ENCODE measurements at regions not wholly inside any gene's neighbourhood (a gene's known extent, or its start where the extent isn't known, plus 50 kb on each side); places are given as distances from the start of the nearest gene placed in this dataset.

DNA sequence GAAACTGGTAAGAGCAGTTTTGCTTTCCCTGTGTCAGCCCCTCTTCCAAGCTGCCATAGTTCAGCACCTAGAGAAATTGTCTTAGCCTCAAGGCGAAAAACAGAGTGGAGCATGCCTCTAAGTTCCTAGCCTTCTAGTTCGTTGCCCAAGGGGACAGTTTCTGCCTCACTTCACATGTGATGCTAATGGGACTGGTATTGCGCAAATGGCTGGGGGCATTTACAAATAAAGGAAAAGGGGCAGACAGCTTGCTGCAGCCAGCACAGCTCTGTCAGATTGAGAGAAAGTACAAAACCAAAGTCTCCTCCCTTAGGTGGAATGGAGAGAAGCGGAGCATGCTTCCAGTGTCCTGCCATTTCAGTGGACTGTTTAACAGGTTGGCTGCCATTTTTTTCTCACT, 567.7 kb downstream of the ETV1 start:
- H3K27ac Mint-ChIP-seq = no peak overlapping the region

DNA sequence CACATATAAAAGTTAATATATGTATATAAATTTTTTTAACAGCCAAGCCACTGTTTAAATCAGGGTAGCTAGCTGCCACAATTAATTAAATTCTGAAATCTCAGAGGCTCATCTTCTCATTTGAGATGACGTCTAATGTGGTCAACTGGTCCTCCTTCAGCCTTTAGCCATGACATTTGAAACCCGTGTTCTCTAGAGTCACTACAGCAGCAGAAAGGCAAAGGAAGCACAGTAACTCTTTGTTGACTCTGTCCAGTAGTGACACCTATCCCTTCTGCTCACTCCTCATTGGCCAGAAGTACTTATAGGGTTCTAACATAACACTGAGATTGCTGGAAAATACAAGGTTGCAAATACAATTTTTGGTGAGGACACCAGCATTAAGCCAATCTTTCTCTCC, 555.5 kb downstream of the ETV1 start:
- no peak overlapping the region for H3K27ac Mint-ChIP-seq
- H3K36me3 Mint-ChIP-seq (ENCODE audit: insufficient read depth) = no peaks in the 10 kb centered on the region

More for the DNA sequence above, 567.7 kb downstream of the ETV1 start:
- H3K4me1 Mint-ChIP-seq (ENCODE audit: low read depth in 2 of 2) = no peaks in the 10 kb centered on the region
- no peak for DNase-seq
- peaks cover 4% of the 10 kb centered on the region for H3K36me3 Mint-ChIP-seq (ENCODE audit: insufficient read depth)
- no peaks in the 10 kb centered on the region for H3K27me3 Mint-ChIP-seq
- no peak for ATAC-seq (replicated peaks)
- no peak overlapping the region for H3K4me3 Mint-ChIP-seq
- no peaks in the 10 kb centered on the region for H3K9me3 Mint-ChIP-seq

DNA sequence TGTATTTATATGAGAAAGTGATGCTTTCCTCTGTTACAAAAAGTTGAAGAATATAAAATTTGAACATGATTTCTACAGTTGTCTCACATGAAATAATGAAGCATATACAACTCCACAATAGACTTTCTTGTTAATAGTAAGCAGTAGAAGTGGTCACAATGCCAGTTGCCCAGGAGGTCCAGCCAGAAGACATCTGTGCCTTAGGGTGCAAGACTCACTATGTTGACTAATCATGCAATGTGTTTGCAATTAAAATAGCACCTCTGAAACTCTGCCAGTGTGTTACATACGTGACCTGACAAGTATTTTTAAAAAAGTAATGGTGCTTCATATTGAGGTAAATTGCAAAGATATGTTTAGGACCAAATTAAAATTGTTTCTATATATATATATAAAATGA, 547.2 kb downstream of the ETV1 start:
- Mint-ChIP-seq H3K36me3 (ENCODE audit: insufficient read depth) (no peaks in the 10 kb centered on the region), H3K9me3 (peaks cover 0 to 4% of the 10 kb centered on the region in 2 donors), H3K27ac (no peak overlapping the region), H3K27me3 (peaks cover 0 to 5% of the 10 kb centered on the region in 2 donors), H3K4me1 (ENCODE audit: low read depth in 2 of 2) (no peaks in the 10 kb centered on the region), H3K4me3 (no peak overlapping the region)
- ATAC-seq (replicated peaks) = no peak
- DNase-seq = no peak

More for the DNA sequence above, 555.5 kb downstream of the ETV1 start:
- no peak for DNase-seq
- Mint-ChIP-seq H3K4me3 (no peak overlapping the region), H3K4me1 (ENCODE audit: low read depth in 2 of 2) (no peaks in the 10 kb centered on the region), H3K27me3 (no peaks in the 10 kb centered on the region), H3K9me3 (no peaks in the 10 kb centered on the region)
- ATAC-seq (replicated peaks) = no peak

DNA sequence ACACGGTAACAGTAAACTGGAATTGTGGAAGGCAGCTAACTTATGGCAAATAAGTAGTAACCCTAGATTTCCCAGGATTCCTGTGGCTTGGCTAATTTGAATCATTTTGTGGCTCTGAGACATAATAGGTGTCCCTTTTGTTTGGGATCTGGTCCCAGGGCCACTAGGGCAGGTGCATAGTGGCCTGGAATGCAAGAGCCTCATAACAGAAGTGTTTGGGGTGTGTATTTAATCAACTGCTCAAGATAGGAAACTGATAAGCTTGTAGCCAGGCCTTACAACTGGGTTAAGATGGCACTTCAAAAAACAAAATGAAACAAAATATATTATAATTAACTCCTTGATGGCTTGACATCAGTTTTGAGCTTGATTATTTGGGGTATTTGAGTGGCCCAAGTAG, 541.8 kb downstream of the ETV1 start:
- no peak for ATAC-seq (replicated peaks)
- H3K36me3 Mint-ChIP-seq (ENCODE audit: insufficient read depth) = no peaks in the 10 kb centered on the region
- peaks cover 0 to 5% of the 10 kb centered on the region in 2 donors for H3K27me3 Mint-ChIP-seq
- H3K27ac Mint-ChIP-seq = no peak overlapping the region
- DNase-seq = no peak
- no peaks in the 10 kb centered on the region for H3K4me1 Mint-ChIP-seq (ENCODE audit: low read depth in 2 of 2)
- H3K4me3 Mint-ChIP-seq = no peak overlapping the region
- H3K9me3 Mint-ChIP-seq = peaks cover 0 to 5% of the 10 kb centered on the region in 2 donors

DNA sequence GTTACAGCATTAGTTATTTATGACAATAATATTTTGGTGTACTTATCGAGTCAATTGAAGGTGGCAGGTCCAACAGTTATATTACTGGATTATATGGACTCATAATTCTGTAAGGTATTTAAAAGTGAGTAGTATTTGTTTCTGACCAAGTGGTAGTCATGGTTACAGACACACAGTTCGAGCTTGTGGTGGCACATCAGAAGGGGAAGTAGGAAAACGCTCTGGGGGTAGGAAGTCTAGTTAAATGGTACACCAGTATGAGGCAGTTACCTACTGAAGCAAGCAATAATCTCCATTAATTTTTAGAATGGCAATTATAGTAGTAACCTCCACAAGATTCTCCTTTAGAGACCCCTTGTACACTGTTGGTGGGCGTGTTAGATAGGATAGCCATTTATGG, 541.2 kb downstream of the ETV1 start:
- ATAC-seq (replicated peaks) (no peak), DNase-seq (no peak)
- H3K36me3 Mint-ChIP-seq (ENCODE audit: insufficient read depth) = no peaks in the 10 kb centered on the region
- H3K27me3 Mint-ChIP-seq = peaks cover 0 to 5% of the 10 kb centered on the region in 2 donors
- H3K27ac Mint-ChIP-seq = no peak overlapping the region
- no peak overlapping the region for H3K4me3 Mint-ChIP-seq
- H3K4me1 Mint-ChIP-seq (ENCODE audit: low read depth in 2 of 2) = no peaks in the 10 kb centered on the region
- peaks cover 0 to 5% of the 10 kb centered on the region in 2 donors for H3K9me3 Mint-ChIP-seq

DNA sequence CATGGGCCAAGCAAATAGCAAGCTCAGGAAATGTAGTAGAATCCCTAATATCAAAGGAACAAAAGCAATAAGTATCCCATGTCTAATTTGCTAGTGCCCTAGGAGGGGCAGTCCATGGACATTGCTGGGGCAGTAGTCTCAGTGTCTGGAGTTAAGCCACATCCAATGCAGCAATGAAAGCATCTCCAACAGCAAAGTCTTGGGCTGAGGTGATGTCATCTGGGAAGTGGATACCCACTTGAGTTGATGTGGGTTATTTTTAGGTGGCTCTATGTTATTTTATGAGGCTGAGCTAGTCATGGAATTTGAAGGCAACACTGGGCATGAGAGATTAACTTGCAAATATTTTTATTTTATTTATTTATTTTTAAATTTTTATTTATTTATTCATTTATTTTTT, 540.0 kb downstream of the ETV1 start:
- no peaks in the 10 kb centered on the region for H3K36me3 Mint-ChIP-seq (ENCODE audit: insufficient read depth)
- no peak for ATAC-seq (replicated peaks)
- no peak overlapping the region for H3K27ac Mint-ChIP-seq
- peaks cover 0 to 5% of the 10 kb centered on the region in 2 donors for H3K27me3 Mint-ChIP-seq
- peaks cover 0 to 5% of the 10 kb centered on the region in 2 donors for H3K9me3 Mint-ChIP-seq
- H3K4me3 Mint-ChIP-seq = no peak overlapping the region
- no peak for DNase-seq
- H3K4me1 Mint-ChIP-seq (ENCODE audit: low read depth in 2 of 2) = no peaks in the 10 kb centered on the region

DNA sequence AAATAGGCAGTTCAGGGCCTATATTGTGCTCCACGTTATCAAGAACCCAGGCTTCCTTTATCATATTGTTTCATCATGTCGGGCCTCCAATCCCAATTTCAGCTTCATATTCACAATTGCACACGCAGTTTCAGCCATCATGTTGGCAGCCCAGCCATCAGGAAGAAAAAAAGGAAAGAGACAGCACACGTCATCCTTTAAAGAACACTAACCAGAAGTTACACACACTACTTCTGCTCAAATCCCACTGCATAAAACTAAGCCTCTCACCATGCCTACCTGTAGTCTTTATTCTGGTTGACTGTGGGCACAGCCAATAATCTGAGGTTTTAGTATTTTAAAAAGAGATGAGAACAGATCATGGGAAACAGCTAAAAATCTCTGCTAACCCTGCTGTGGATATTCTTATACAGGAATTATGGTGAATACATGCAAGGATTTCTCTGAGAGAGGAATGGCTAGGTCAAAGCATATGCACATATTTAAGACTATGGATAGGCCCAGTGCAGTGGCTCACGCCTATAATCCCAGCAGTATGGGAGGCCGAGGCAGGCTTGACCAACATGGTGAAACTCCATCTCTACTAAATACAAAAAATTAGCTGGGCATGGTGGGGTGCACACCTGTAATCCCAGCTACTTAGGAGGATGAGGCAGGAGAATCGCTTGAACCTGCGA, 534.4 kb downstream of the ETV1 start:
- Mint-ChIP-seq H3K27ac (no peak overlapping the region), H3K4me1 (ENCODE audit: low read depth in 2 of 2) (no peaks in the 10 kb centered on the region), H3K27me3 (no peaks in the 10 kb centered on the region), H3K36me3 (ENCODE audit: insufficient read depth) (no peaks in the 10 kb centered on the region), H3K9me3 (peaks cover 0 to 3% of the 10 kb centered on the region in 2 donors), H3K4me3 (no peak overlapping the region)
- DNase-seq (no peak), ATAC-seq (replicated peaks) (no peak)

DNA sequence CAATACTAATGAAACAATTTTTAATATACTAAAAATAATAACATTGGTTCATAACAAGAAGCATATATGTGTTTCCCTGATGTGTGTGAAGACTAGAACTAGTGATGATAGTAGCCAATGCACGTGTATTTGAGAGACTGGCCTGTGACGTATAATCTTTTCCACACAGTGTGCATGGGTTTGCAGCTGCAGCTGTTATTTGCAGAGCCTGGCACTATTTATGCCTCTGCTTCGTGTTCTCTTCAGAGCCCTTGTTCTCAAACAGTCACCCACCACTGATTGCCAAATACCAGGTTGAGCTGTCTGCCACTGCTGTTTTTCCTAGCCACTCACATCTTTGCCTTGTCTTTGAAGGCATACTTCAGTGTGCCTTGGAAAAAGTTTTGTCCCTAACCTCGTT, 531.7 kb downstream of the ETV1 start:
- Mint-ChIP-seq H3K9me3 (no peaks in the 10 kb centered on the region), H3K27ac (no peak overlapping the region), H3K27me3 (peaks cover 0 to 1% of the 10 kb centered on the region in 2 donors), H3K4me3 (no peak overlapping the region), H3K36me3 (ENCODE audit: insufficient read depth) (no peaks in the 10 kb centered on the region), H3K4me1 (ENCODE audit: low read depth in 2 of 2) (no peaks in the 10 kb centered on the region)
- ATAC-seq (replicated peaks) (no peak), DNase-seq (no peak)

DNA sequence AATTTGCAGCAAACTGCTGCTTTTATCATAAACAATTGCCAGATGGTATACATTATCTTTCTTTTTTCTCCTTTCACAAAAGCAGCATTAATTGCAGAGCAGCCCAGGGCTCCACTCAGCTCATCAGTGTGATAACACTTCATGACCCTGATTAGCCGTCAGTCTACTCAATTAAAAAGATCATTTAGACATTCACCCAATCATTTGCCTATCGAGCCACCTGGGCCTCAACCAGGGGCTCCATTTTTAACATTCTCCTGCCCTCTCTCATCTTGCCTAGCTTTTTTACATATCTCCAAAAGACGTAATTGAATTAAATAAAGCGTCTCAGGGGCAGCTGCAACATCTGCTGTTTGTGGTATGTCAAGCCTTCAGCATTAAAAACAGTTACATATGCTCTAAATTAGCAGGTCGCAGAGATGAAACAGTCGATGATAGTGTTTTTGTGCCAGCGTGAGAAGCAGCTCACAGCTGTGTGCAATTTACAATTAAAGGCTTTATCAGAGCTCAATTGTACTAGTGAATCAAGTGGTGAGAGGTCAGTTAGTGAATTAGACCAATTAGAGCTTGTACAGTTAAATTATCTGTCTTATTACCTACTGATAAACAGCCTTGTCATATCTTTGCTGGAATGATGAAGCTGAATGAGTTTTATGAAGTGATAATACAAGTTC, 522.5 kb downstream of the ETV1 start:
- ATAC-seq (replicated peaks) (no peak), DNase-seq (no peak)
- Mint-ChIP-seq H3K27ac (no peak overlapping the region), H3K4me1 (ENCODE audit: low read depth in 2 of 2) (no peaks in the 10 kb centered on the region), H3K4me3 (no peak overlapping the region), H3K36me3 (ENCODE audit: insufficient read depth) (no peaks in the 10 kb centered on the region), H3K27me3 (peaks cover 0 to 9% of the 10 kb centered on the region in 2 donors), H3K9me3 (no peaks in the 10 kb centered on the region)

DNA sequence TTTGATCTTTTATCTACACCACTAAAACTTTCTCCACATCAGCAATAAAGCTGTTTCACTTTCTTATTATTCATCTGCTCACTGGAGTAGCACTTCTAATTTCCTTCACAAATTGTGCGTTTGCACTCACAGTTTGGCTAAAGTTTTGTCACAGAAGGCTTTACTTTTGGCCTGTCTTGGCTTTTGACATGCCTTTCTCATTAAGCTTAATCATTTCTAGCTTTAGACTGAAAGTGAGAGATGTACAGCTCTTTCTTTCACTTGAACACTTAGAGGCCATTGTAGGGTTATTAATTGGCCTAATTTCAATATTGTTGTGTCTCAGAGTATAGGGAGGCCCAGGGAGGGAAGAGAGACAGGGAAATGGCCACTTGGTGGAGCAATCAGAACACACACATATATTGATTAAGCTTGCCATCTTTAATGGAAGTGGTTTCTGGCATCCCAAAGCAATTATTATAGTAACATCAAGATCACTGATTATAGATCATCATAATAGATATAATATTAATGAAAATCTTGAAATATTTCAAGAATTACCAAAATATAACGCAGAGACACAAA, 512.5 kb downstream of the ETV1 start:
- Mint-ChIP-seq H3K4me3 (no peak overlapping the region), H3K36me3 (ENCODE audit: insufficient read depth) (no peaks in the 10 kb centered on the region), H3K27me3 (no peaks in the 10 kb centered on the region), H3K27ac (no peak overlapping the region), H3K9me3 (no peaks in the 10 kb centered on the region), H3K4me1 (ENCODE audit: low read depth in 2 of 2) (no peaks in the 10 kb centered on the region)
- ATAC-seq (replicated peaks) (no peak), DNase-seq (no peak)

DNA sequence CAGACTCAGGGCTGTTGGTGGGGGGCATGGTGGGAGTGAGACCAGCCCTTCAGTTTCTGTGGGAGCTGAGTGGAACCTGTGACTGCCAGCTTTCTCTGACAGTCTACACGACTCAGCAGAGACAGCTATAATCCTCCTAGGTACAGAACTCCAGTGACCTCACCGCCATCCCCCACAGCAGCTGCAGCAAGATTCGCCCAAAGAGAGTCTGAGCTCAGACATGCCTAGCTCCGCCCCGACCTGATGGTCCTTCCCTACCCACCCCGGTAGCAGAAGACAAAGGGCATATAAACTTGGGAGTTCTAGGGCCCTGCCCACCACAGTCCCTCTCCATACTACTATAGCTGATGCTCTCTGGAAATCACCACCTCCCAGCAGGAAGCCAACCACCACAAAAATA, 500.1 kb downstream of the ETV1 start:
- Mint-ChIP-seq H3K4me3 (no peak overlapping the region), H3K9me3 (peaks cover 0 to 1% of the 10 kb centered on the region in 2 donors), H3K36me3 (ENCODE audit: insufficient read depth) (no peaks in the 10 kb centered on the region), H3K27ac (no peak overlapping the region), H3K4me1 (ENCODE audit: low read depth in 2 of 2) (no peaks in the 10 kb centered on the region), H3K27me3 (peaks cover 0 to 55% of the 10 kb centered on the region in 2 donors)
- no peak for ATAC-seq (replicated peaks)
- DNase-seq = no peak

DNA sequence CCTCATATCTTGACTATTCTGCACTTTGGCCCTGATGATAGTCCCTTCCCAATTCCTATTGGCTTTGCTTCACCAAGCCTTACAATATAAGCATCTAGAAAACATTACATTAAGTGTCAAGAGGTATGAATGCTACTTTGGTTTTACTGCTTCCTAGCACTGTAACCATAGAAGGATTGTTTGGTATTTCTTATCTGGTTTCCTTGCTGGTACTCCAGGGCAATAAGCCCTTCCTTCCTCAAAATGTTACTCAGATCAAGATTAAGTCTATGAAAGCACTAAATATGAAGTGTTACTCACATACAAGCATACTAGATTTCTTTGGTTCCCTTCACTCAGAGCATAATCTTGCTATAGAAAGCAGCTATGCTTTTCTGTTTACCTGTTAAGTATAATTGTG, 492.5 kb downstream of the ETV1 start:
- H3K27ac Mint-ChIP-seq = no peak overlapping the region
- no peaks in the 10 kb centered on the region for H3K36me3 Mint-ChIP-seq (ENCODE audit: insufficient read depth)
- ATAC-seq (replicated peaks) (no peak), DNase-seq (no peak)
- no peaks in the 10 kb centered on the region for H3K9me3 Mint-ChIP-seq
- no peaks in the 10 kb centered on the region for H3K4me1 Mint-ChIP-seq (ENCODE audit: low read depth in 2 of 2)
- peaks cover 0 to 4% of the 10 kb centered on the region in 2 donors for H3K27me3 Mint-ChIP-seq
- H3K4me3 Mint-ChIP-seq = no peak overlapping the region

DNA sequence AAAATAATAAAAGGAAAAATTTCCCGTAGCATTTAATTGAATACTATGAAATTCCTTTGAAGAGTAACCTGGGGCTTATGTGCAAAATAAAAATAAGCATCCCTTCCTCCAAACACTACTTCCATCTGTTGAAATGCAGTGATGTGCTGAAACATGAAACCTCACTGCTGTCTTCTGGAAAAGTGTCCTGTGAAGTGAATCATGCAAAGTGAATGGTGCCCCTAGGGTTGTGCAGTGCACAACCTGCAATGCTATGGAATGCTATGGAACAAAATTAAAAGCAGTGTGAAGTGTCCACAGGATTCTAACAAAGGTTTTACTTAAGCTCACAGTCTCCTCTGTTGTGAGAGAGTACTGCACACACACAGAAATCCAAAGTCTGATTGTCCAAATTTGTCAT, 480.9 kb downstream of the ETV1 start:
- Mint-ChIP-seq H3K36me3 (ENCODE audit: insufficient read depth) (no peaks in the 10 kb centered on the region), H3K27ac (no peak overlapping the region), H3K9me3 (no peaks in the 10 kb centered on the region), H3K4me1 (ENCODE audit: low read depth in 2 of 2) (no peaks in the 10 kb centered on the region), H3K4me3 (no peak overlapping the region), H3K27me3 (peaks cover 7 to 9% of the 10 kb centered on the region in 2 donors)
- no peak for DNase-seq
- no peak for ATAC-seq (replicated peaks)

DNA sequence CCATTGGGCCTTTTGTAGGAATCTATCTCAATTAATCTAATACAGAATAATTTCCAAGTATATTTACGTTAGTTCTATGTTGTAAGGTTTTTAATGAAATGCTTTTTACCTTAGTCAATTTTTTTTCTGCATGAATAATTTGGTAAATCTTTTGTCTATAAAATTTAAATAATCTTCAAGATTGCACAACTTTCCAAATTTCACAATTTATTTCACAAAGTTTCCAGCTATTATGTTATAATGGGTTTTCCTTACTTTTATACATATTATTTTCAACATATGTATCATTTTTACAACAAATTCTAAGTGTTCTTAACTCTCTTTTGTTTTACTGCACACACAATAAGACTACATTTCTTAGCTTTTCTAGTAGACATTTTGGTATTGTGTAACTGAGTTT, 470.7 kb downstream of the ETV1 start:
- DNase-seq (no peak), ATAC-seq (replicated peaks) (no peak)
- Mint-ChIP-seq H3K27ac (no peak overlapping the region), H3K4me1 (ENCODE audit: low read depth in 2 of 2) (no peaks in the 10 kb centered on the region), H3K36me3 (ENCODE audit: insufficient read depth) (no peaks in the 10 kb centered on the region), H3K9me3 (no peaks in the 10 kb centered on the region), H3K27me3 (peaks cover 0 to 3% of the 10 kb centered on the region in 2 donors), H3K4me3 (no peak overlapping the region)

Data from effector memory CD8-positive, alpha-beta T cell (primary cell).